Neural cell (in vitro differentiated cells): ENCODE measurements at regions not wholly inside any gene's neighbourhood (a gene's known extent, or its start where the extent isn't known, plus 50 kb on each side); places are given as distances from the start of the nearest gene placed in this dataset.

Source experiments
- H2AFZ ChIP-seq: fragments of 200-600, 300-800 bp; sonication (generic), shearing (Covaris generic); 2 replicates; pipeline ENCODE4 v1.6.0; 2014; ENCODE audit warnings: low read depth, mild to moderate bottlenecking, antibody characterized with exemption, low read length, moderate library complexity
- H3F3A ChIP-seq: fragments of 200-600 bp; shearing (Covaris generic); 2 replicates; pipeline ENCODE4 v1.6.1; 2016; ENCODE audit warnings: mild to moderate bottlenecking, moderate library complexity, mixed read lengths, antibody characterized with exemption, low read length; ENCODE audit not compliant: insufficient read depth, poor library complexity, severe bottlenecking
- H3K27ac ChIP-seq: fragments of 200-600, 300-800 bp; sonication (generic), shearing (Covaris generic); 2 replicates; pipeline ENCODE4 v1.5.1; 2014; ENCODE audit warnings: mild to moderate bottlenecking, low read length, moderate library complexity
- H3K27me3 ChIP-seq: fragments of 300-800, 200-600 bp; sonication (generic), shearing (Covaris generic); 2 replicates; pipeline ENCODE4 v1.6.0; 2014; ENCODE audit warnings: mild to moderate bottlenecking, low read depth, low read length, moderate library complexity; ENCODE audit not compliant: insufficient read depth
- H3K36me3 ChIP-seq: fragments of 300-800, 200-600 bp; sonication (generic), shearing (Covaris generic); 2 replicates; pipeline ENCODE4 v1.5.1; 2014; ENCODE audit warnings: mild to moderate bottlenecking, antibody characterized with exemption, low read length, moderate library complexity; ENCODE audit not compliant: insufficient read depth
- H3K4me2 ChIP-seq: fragments of 300-800, 200-600 bp; sonication (generic), shearing (Covaris generic); 2 replicates; pipeline ENCODE4 v1.6.0; 2014; ENCODE audit warnings: mild to moderate bottlenecking, low read length
- H3K4me3 ChIP-seq: fragments of 300-800, 200-600 bp; sonication (generic), shearing (Covaris generic); 2 replicates; pipeline ENCODE4 v1.5.1; 2014; ENCODE audit warnings: mild to moderate bottlenecking, low read length, moderate library complexity
- H3K79me2 ChIP-seq: fragments of 200-600 bp; shearing (Covaris generic); replicated peaks from 2 replicates; pipeline ENCODE4 v1.6.0; 2014; ENCODE audit warnings: mild to moderate bottlenecking, low read length, moderate library complexity; ENCODE audit not compliant: insufficient read depth
- H3K9ac ChIP-seq: fragments of 300-800, 200-600 bp; sonication (generic), shearing (Covaris generic); 2 replicates; pipeline ENCODE4 v1.6.1; 2016; ENCODE audit warnings: mild to moderate bottlenecking, low read length, mixed read lengths
- H3K9me2 ChIP-seq: fragments of 200-600 bp; shearing (Covaris generic); 2 replicates; pipeline ENCODE4 v1.6.1; 2016; ENCODE audit warnings: mild to moderate bottlenecking, low read length, mixed read lengths; ENCODE audit not compliant: insufficient read depth
- H3K9me3 ChIP-seq: fragments of 200-600, 300-800 bp; sonication (generic), shearing (Covaris generic); 2 replicates; pipeline ENCODE4 v1.6.1; 2016; ENCODE audit warnings: mild to moderate bottlenecking, mixed run types, low read length, moderate library complexity, mixed read lengths
- H4K20me1 ChIP-seq: fragments of 200-600 bp; shearing (Covaris generic); 2 replicates; pipeline ENCODE4 v1.6.1; 2016; ENCODE audit warnings: mild to moderate bottlenecking, mixed run types; ENCODE audit not compliant: insufficient read depth
- EP300 ChIP-seq: fragments of 450-650 bp; conservative IDR thresholded peaks from 2 replicates; pipeline ENCODE4 v1.6.1; 2014; ENCODE audit warnings: antibody characterized with exemption, mild to moderate bottlenecking, moderate library complexity; ENCODE audit not compliant: poor library complexity, severe bottlenecking
- EZH2 ChIP-seq: fragments of 200-600, 300-800 bp; shearing (Covaris generic), sonication (generic); IDR thresholded peaks from 2 replicates; pipeline ENCODE4 v1.6.1; 2014; ENCODE audit warnings: antibody characterized with exemption, low read length, borderline replicate concordance, mild to moderate bottlenecking; ENCODE audit not compliant: insufficient read depth, poor library complexity, severe bottlenecking
- MXI1 ChIP-seq: fragments of 450-650 bp; conservative IDR thresholded peaks from 2 replicates; pipeline ENCODE4 v1.6.1; 2014; ENCODE audit warnings: antibody characterized with exemption, mild to moderate bottlenecking; ENCODE audit not compliant: poor library complexity, severe bottlenecking
- POLR2AphosphoS5 ChIP-seq: IDR thresholded peaks from 2 replicates; pipeline ENCODE4 v1.6.1; 2012
- RAD21 ChIP-seq: fragments of 450-650 bp; conservative IDR thresholded peaks from 2 replicates; pipeline ENCODE4 v1.6.1; 2014; ENCODE audit warnings: antibody characterized with exemption, mild to moderate bottlenecking, moderate library complexity
- SMC3 ChIP-seq: fragments of 450-650 bp; conservative IDR thresholded peaks from 2 replicates; pipeline ENCODE4 v1.6.1; 2014; ENCODE audit warnings: antibody characterized with exemption, mild to moderate bottlenecking, moderate library complexity; ENCODE audit not compliant: poor library complexity
- TAF1 ChIP-seq: IDR thresholded peaks from 2 replicates; pipeline ENCODE4 v1.6.1; 2012; ENCODE audit warnings: low read depth
- TF ChIP-seq, protein P1 (sequence below): IDR thresholded peaks from 2 replicates; pipeline ENCODE4 v1.6.1; 2012; ENCODE audit warnings: borderline replicate concordance
- TF ChIP-seq, protein P2 (sequence below): fragments of 450-650 bp; IDR thresholded peaks from 2 replicates; pipeline ENCODE4 v1.5.1; 2014; ENCODE audit warnings: antibody characterized with exemption, mild to moderate bottlenecking, moderate library complexity; ENCODE audit not compliant: poor library complexity, severe bottlenecking

DNA sequence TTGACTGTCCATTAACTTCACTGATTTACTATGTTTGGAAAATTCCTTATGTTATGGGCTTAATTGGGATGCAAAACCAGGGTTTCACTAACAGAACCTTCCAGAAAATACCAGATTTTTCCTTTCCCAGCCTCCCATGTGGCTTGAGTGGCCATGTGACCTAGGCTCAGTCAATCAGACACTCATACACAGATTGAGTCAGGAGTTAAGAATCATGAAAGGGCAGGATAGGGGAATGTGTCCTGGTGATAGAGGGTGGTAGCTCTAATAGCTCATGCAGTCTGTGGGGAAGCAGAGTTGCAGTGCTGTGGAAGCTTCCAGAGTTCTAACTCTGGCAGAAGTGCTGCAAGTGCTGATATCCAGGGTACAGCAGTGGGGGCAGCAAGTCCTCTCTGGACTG lies 134.1 kb upstream of the IFNG-AS1 start:
- H3F3A ChIP-seq, result no peaks in the 10 kb centered on the region
- H3K9me3 ChIP-seq, result no peaks in the 10 kb centered on the region
- TF ChIP-seq EP300, result no peak
- no peak for TF ChIP-seq TAF1
- TF ChIP-seq, protein P1, sequence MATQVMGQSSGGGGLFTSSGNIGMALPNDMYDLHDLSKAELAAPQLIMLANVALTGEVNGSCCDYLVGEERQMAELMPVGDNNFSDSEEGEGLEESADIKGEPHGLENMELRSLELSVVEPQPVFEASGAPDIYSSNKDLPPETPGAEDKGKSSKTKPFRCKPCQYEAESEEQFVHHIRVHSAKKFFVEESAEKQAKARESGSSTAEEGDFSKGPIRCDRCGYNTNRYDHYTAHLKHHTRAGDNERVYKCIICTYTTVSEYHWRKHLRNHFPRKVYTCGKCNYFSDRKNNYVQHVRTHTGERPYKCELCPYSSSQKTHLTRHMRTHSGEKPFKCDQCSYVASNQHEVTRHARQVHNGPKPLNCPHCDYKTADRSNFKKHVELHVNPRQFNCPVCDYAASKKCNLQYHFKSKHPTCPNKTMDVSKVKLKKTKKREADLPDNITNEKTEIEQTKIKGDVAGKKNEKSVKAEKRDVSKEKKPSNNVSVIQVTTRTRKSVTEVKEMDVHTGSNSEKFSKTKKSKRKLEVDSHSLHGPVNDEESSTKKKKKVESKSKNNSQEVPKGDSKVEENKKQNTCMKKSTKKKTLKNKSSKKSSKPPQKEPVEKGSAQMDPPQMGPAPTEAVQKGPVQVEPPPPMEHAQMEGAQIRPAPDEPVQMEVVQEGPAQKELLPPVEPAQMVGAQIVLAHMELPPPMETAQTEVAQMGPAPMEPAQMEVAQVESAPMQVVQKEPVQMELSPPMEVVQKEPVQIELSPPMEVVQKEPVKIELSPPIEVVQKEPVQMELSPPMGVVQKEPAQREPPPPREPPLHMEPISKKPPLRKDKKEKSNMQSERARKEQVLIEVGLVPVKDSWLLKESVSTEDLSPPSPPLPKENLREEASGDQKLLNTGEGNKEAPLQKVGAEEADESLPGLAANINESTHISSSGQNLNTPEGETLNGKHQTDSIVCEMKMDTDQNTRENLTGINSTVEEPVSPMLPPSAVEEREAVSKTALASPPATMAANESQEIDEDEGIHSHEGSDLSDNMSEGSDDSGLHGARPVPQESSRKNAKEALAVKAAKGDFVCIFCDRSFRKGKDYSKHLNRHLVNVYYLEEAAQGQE, result no peak
- TF ChIP-seq, protein P2, sequence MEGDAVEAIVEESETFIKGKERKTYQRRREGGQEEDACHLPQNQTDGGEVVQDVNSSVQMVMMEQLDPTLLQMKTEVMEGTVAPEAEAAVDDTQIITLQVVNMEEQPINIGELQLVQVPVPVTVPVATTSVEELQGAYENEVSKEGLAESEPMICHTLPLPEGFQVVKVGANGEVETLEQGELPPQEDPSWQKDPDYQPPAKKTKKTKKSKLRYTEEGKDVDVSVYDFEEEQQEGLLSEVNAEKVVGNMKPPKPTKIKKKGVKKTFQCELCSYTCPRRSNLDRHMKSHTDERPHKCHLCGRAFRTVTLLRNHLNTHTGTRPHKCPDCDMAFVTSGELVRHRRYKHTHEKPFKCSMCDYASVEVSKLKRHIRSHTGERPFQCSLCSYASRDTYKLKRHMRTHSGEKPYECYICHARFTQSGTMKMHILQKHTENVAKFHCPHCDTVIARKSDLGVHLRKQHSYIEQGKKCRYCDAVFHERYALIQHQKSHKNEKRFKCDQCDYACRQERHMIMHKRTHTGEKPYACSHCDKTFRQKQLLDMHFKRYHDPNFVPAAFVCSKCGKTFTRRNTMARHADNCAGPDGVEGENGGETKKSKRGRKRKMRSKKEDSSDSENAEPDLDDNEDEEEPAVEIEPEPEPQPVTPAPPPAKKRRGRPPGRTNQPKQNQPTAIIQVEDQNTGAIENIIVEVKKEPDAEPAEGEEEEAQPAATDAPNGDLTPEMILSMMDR, result no peak
- TF ChIP-seq SMC3, result no peak
- TF ChIP-seq POLR2AphosphoS5, result no peak
- TF ChIP-seq EZH2, result no peak
- no peak for TF ChIP-seq MXI1
- TF ChIP-seq RAD21, result no peak
- no peak overlapping the region for H3K4me3 ChIP-seq
- H3K9ac ChIP-seq, result no peak overlapping the region
- no peaks in the 10 kb centered on the region for H3K79me2 ChIP-seq
- no peaks in the 10 kb centered on the region for H3K27me3 ChIP-seq
- no peak overlapping the region for H3K4me2 ChIP-seq
- no peak overlapping the region for H3K27ac ChIP-seq
- H4K20me1 ChIP-seq, result no peaks in the 10 kb centered on the region
- H2AFZ ChIP-seq, result no peak overlapping the region
- H3K9me2 ChIP-seq, result no peaks in the 10 kb centered on the region
- H3K36me3 ChIP-seq, result no peaks in the 10 kb centered on the region

DNA sequence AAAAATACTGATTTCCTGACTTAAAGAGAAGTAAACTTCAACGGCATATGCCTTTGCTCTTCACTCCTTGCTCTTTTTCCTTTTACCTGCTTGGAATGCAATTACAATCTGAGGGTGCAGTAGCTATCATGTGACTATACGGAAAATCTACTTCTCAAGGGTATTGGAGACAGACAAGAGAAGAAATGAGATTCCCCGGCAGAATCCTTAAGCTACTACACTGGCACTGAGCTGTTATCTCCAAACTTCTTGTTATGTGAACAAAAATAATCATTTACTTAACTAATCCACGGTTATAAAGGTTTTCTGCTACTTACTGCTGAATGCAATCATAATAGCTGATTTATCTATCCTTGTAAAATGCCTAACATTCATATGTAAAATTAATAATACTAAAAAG lies 118.0 kb upstream of the IFNG-AS1 start:
- H3K9me3 ChIP-seq, result no peaks in the 10 kb centered on the region
- no peak overlapping the region for H2AFZ ChIP-seq
- no peaks in the 10 kb centered on the region for H3K9me2 ChIP-seq
- no peak overlapping the region for H3K9ac ChIP-seq
- no peak overlapping the region for H3K27ac ChIP-seq
- TF ChIP-seq, protein P1, result no peak
- TF ChIP-seq MXI1, result no peak
- no peak for TF ChIP-seq SMC3
- no peak for TF ChIP-seq POLR2AphosphoS5
- H3K4me3 ChIP-seq, result no peak overlapping the region
- H3K27me3 ChIP-seq, result no peaks in the 10 kb centered on the region
- no peaks in the 10 kb centered on the region for H3K79me2 ChIP-seq
- no peaks in the 10 kb centered on the region for H4K20me1 ChIP-seq
- no peaks in the 10 kb centered on the region for H3K36me3 ChIP-seq
- H3F3A ChIP-seq, result no peaks in the 10 kb centered on the region
- H3K4me2 ChIP-seq, result no peak overlapping the region
